ENCODE measurements at regions not wholly inside any gene's neighbourhood (a gene's known extent, or its start where the extent isn't known, plus 50 kb on each side); places are given as distances from the start of the nearest gene placed in this dataset.

DNA sequence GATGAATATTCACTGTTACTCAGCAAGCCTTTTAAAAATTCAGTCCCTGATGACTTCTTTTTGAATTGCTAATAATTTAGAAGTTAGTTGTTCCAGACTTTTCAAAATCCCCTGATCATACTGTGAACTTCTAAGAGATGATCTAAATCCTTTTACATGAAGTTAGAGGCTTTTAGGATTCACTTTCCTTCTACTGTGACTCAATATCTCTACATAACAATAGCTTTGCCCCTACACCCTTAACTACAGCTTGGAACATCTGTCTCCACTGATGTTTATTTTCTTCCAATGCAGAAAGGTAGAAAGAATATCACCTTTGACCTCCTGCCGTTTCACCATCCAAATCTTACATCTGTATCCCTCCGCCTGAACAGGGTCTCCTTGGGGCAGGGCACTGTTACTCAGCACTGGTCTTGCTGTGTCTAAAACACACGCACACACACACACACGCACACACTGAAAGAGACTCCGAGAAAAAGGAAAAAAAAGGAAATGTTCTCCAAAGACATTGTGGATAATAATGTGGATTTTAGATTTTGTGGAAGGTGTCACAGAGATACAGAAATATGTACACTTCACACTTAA is 111.6 kb upstream of the GPRIN3 start:
- Mint-ChIP-seq H3K4me3 (ENCODE audit: unreplicated experiment) (no peak overlapping the region), H3K4me1 (ENCODE audit: unreplicated experiment) (no peaks in the 10 kb centered on the region), H3K36me3 (ENCODE audit: unreplicated experiment) (no peaks in the 10 kb centered on the region), H3K27ac (ENCODE audit: unreplicated experiment) (no peak overlapping the region), H3K9me3 (ENCODE audit: unreplicated experiment) (no peaks in the 10 kb centered on the region), H3K27me3 (ENCODE audit: unreplicated experiment) (peaks cover under 1% of the 10 kb centered on the region)
- DNase-seq (ENCODE audit: extremely low spot score, unreplicated experiment): no peak
- TF ChIP-seq, protein P1, sequence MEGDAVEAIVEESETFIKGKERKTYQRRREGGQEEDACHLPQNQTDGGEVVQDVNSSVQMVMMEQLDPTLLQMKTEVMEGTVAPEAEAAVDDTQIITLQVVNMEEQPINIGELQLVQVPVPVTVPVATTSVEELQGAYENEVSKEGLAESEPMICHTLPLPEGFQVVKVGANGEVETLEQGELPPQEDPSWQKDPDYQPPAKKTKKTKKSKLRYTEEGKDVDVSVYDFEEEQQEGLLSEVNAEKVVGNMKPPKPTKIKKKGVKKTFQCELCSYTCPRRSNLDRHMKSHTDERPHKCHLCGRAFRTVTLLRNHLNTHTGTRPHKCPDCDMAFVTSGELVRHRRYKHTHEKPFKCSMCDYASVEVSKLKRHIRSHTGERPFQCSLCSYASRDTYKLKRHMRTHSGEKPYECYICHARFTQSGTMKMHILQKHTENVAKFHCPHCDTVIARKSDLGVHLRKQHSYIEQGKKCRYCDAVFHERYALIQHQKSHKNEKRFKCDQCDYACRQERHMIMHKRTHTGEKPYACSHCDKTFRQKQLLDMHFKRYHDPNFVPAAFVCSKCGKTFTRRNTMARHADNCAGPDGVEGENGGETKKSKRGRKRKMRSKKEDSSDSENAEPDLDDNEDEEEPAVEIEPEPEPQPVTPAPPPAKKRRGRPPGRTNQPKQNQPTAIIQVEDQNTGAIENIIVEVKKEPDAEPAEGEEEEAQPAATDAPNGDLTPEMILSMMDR (IDR thresholded peaks at IDR 0.05): no peak

DNA sequence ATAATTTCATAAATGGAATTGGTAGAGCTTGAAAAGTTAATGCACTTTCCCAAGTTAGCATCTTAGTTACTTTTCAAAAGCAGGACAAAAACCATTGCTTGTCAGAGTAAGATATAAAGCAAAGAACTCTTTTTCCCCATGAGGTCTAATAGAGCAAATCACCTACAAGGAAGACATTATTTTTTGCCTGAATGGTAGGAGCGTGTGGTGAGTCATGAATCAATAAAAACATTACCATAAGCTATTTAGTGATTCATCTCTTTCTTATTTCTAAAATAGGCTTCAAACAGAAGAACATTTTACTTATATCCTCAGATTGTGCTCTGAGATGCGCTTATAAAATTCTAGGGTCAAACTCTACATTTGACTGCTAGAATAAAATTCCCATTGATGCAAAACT is 109.4 kb upstream of the GPRIN3 start:
- TF ChIP-seq, protein P1 (IDR thresholded peaks at IDR 0.05): no peak
- no peak for DNase-seq (ENCODE audit: extremely low spot score, unreplicated experiment)
- H3K27me3 Mint-ChIP-seq (ENCODE audit: unreplicated experiment): no peaks in the 10 kb centered on the region
- no peak overlapping the region for H3K4me3 Mint-ChIP-seq (ENCODE audit: unreplicated experiment)
- no peaks in the 10 kb centered on the region for H3K4me1 Mint-ChIP-seq (ENCODE audit: unreplicated experiment)
- H3K9me3 Mint-ChIP-seq (ENCODE audit: unreplicated experiment): no peaks in the 10 kb centered on the region
- H3K27ac Mint-ChIP-seq (ENCODE audit: unreplicated experiment): no peak overlapping the region
- no peaks in the 10 kb centered on the region for H3K36me3 Mint-ChIP-seq (ENCODE audit: unreplicated experiment)

DNA sequence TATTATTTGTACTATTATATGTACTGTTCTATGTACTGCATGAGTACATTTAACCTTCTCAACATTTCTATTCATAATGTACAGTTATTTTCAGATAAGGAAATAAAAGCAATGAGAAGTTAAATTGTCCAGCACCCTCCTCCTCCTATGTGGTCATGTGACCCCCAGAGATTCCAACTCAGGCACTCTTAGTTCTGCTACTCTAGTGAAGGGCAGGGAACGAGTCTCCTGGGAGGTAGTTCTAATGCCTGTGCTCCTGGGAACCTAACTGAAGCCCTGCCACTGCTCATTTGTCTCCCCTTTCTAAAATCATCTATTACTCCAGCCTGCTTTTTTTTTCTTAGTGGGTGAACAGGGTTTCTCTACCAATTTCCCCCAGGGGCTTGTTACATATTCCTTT is 105.9 kb upstream of the GPRIN3 start:
- Mint-ChIP-seq H3K4me3 (ENCODE audit: unreplicated experiment) (no peak overlapping the region), H3K27ac (ENCODE audit: unreplicated experiment) (no peak overlapping the region), H3K36me3 (ENCODE audit: unreplicated experiment) (no peaks in the 10 kb centered on the region), H3K27me3 (ENCODE audit: unreplicated experiment) (peaks cover 4% of the 10 kb centered on the region), H3K4me1 (ENCODE audit: unreplicated experiment) (no peaks in the 10 kb centered on the region), H3K9me3 (ENCODE audit: unreplicated experiment) (no peaks in the 10 kb centered on the region)
- DNase-seq (ENCODE audit: extremely low spot score, unreplicated experiment): no peak
- TF ChIP-seq, protein P1 (IDR thresholded peaks at IDR 0.05): no peak

DNA sequence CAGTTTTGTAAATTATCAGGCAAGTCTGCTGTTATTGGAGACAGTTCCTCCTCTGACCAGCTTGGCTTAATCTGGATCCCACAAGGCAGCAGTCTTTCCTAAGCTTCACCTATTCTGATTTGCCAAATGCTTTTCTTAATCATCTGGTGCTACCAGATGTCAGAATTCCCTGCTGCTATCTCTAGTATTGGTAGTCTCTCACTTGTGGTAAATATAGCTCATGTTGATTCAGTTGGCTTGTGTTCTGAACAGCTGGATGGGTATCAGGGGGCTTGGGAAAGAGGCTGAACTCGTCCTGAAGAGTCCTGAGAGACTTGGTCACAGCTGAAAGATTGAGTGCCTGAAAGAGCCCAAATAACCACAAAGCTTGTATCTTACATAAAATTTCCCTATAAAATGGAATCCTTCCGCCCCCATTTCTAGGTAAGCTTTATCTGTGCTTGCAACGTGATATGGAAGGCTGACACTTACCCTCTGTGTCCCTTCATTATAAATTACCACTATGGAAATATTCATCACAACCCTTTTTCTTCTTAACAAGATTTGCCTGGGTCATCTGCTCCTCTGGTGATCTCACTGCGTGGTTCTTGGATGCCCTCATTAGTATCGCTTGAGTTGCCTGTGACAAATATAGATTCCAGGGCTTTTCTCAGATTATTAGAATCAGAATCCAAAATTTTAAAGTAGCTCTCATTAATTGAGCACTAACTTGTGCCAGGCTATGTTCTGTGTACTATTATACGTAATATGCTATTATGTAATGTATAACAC is 104.1 kb upstream of the GPRIN3 start:
- Mint-ChIP-seq H3K27ac (ENCODE audit: unreplicated experiment) (no peak overlapping the region), H3K4me3 (ENCODE audit: unreplicated experiment) (no peak overlapping the region), H3K4me1 (ENCODE audit: unreplicated experiment) (no peaks in the 10 kb centered on the region), H3K27me3 (ENCODE audit: unreplicated experiment) (peaks cover 4% of the 10 kb centered on the region), H3K9me3 (ENCODE audit: unreplicated experiment) (no peaks in the 10 kb centered on the region), H3K36me3 (ENCODE audit: unreplicated experiment) (no peaks in the 10 kb centered on the region)
- TF ChIP-seq, protein P1 (IDR thresholded peaks at IDR 0.05): no peak
- no peak for DNase-seq (ENCODE audit: extremely low spot score, unreplicated experiment)

DNA sequence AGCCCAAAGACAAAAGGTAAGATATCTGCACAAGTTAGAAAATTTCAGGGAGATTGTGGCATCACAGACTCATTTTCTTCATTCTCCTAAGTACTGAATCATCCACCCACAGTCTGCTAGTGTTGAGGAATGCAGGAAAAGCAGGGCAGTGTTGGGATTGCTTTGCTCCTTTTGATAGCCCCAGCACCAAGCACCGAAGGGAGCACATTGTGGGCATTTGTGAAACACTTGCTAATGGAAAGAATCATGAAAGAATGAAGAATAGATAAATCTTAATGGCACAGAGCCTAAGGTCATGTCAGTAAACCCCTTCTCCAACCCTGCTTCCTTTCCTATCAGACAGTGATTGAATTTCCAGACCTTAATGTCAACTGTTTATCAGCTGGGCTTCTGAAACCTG is 103.1 kb upstream of the GPRIN3 start:
- DNase-seq (ENCODE audit: extremely low spot score, unreplicated experiment): no peak
- H3K4me3 Mint-ChIP-seq (ENCODE audit: unreplicated experiment): no peak overlapping the region
- H3K9me3 Mint-ChIP-seq (ENCODE audit: unreplicated experiment): no peaks in the 10 kb centered on the region
- H3K27ac Mint-ChIP-seq (ENCODE audit: unreplicated experiment): no peak overlapping the region
- H3K27me3 Mint-ChIP-seq (ENCODE audit: unreplicated experiment): peaks cover 4% of the 10 kb centered on the region
- no peaks in the 10 kb centered on the region for H3K36me3 Mint-ChIP-seq (ENCODE audit: unreplicated experiment)
- TF ChIP-seq, protein P1 (IDR thresholded peaks at IDR 0.05): no peak
- H3K4me1 Mint-ChIP-seq (ENCODE audit: unreplicated experiment): no peaks in the 10 kb centered on the region

All from osteocyte (in vitro differentiated cells).